Epidermal melanocyte (primary cell): ENCODE measurements at regions not wholly inside any gene's neighbourhood (a gene's known extent, or its start where the extent isn't known, plus 50 kb on each side); places are given as distances from the start of the nearest gene placed in this dataset.

ENCODE experiments used
- DNase-seq: peaks from one replicate; pipeline ENCODE4 v3.0.0; 2011; ENCODE audit warnings: low spot score; ENCODE audit not compliant: insufficient read length

DNA sequence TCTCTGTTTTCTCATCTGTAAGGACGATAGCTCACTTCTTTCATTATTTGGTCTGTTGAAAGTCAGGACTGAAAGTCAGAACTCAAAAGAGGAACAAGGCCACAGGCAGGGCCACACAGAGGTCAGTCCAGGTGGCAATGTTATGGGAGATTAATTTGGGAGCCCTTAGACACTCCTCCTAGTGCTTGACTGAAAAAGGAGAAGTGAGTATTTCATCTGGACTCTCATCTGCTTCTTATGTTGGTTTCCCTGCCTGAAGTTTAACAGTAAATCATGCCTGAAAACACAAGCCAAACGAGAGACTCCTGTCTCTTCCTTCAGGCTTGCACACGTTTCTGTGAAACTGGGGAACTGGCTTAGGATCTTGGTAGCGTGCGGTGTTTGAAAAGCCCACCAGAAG, 248.5 kb downstream of the BUB3 start:
- no peak for DNase-seq

- no peak for DNase-seq
These were observed 250.2 kb downstream of the BUB3 start for GRCh38 chr10:123404357-123404756.

DNA sequence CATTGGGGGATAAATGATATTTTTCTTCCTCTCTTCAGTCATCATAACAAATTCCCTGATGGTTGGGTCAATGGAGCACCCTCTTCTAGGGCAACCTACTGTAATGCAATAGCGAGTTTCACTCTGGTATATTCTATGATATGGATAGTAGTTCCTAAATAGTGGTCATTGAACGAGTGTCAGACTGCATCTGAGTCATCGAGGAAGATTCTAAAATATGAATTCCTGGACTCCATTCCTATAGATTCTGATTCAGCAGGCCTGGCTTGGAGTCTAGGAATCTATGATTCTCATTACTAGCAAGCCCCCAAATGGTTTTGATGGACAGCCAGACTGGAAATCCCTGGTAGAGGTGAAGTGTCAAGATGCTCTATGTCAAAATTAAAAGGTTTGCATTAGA, 254.5 kb downstream of the BUB3 start:
- DNase-seq: no peak

- DNase-seq: no peak
These were observed 255.2 kb downstream of the BUB3 start for GRCh38 chr10:123409426-123409825.

DNA sequence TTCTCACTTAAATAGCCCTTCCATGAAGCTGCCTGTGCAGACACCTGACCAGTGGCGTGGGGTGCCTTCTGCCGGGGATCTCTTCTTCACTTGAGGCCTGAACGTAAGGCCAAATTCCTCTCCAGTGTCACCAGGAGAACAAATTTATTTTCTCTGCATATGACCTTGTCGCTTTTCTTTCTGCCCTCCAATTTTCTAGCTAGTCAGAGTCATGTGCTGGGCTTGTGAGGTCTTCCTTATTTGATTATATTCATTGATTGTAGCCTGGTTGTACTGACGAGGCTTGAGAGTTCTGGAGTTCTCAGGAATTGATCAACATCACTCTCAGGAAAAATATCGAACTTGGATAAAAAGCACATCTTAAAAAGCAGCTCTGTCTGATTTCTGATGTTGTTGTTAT, 255.7 kb downstream of the BUB3 start:
- DNase-seq: no peak

- no peak for DNase-seq
These were observed 252.8 kb upstream of the GPR26 start for GRCh38 chr10:123413353-123413752.

GRCh38 chr10:123415523-123415922, 250.6 kb upstream of the GPR26 start:
- no peak for DNase-seq

DNA sequence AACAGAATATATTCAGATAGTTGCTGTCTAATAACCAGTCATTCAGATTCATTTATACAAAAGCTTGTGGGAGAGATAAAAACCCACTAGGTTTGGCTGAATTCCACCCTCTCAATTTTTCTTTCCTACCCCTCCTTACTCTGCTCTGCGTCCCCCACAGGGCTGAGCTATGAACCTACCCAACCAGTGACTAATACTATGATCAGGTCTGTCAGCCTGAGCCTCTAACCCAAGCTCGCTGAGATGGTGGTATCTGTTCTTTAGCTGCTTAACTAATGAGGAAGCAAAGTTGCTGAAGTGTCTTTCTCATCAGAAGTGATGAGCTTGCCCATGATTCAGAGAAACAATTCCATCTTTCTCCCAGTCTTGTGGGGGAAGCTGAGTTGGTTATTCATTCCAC, 248.7 kb upstream of the GPR26 start:
- DNase-seq: no peak

GRCh38 chr10:123421461-123421860, 244.7 kb upstream of the GPR26 start:
- no peak for DNase-seq

DNA sequence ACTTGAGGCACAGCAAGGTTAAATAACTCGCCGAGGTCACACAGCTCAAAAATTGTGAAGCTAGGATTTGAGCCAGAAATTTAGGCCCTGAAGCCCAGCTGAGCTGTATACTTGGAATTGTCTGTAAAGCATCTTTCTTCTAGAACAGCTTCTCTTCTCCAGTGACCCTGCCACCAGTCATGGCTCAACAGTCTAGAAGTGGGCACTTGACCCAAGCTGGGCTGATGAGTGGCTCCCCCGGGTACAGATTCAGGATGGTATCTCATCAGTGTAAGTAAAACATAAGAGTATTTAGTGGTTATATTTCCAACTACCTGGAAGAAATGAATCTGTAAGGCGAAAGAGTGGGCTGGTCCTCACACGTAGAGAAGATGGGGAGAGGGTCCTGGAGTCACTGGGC, 243.9 kb upstream of the GPR26 start:
- DNase-seq: no peak

DNA sequence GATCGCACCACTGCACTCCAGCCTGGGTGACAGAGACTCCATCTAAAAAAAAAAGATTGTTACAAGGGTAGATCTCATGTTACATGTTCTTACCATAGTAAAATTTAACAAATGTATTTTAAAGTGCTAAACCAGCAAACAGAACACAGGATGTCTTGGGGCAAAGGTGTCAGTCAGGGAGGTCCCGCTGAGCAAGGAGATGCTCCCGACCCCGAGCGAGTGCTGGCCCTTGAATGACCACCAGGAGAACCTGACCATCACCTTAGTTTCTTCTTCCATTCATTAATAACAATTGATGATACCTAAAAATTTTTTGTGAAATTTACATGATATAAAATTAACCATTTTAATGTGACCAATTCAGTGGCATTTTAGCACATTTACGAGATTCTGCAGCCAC, 241.6 kb upstream of the GPR26 start:
- DNase-seq: no peak

- no peak for DNase-seq
These were observed 240.5 kb upstream of the GPR26 start for GRCh38 chr10:123425680-123426079.

- no peak for DNase-seq
These were observed 238.9 kb upstream of the GPR26 start for GRCh38 chr10:123427165-123427786.

DNA sequence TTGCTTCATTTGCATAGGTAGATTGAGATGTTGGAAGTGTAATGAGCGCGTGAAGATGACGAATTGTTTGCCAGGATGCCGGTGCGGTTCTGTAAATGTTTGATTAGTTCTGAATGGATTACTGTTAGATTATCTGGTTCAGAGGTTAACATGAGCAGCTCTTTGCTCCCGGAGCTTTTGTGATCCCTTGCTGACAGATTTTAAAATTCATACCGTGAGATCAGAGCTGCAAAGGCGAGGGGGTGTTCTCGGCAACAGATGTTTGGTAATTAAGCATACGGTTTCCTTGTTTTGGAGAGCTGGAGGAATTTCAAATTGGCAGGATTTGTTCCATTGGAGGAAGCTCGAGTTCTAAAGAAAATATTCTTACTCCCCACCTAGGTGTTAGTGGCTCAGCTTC, 237.8 kb upstream of the GPR26 start:
- no peak for DNase-seq

DNA sequence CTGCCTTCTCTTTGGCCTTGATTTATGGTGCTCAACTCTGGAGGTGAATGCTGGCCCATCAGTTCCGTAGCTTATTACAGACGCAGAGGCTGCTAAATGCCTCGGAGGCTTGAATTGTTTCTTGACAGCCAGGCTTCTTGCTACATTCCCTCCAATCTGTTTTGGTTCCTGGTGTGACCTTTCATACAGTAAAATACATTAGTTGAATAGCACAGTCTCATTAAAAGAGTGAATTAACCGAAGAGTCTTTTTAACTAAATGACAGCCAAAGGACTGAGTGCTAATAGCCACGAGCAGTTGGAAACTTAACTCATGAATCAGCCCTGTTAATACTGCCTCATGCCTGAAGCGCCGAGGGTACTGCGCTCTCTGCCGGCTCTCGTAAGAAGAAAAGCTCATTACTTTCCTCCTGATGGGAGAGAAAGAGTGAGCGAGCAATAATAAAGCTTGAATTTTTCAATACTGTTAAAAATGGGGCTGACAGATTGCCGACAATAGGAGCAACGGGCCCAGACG, 236.4 kb upstream of the GPR26 start:
- no peak for DNase-seq

GRCh38 chr10:123433539-123433938, 232.6 kb upstream of the GPR26 start:
- no peak for DNase-seq

DNA sequence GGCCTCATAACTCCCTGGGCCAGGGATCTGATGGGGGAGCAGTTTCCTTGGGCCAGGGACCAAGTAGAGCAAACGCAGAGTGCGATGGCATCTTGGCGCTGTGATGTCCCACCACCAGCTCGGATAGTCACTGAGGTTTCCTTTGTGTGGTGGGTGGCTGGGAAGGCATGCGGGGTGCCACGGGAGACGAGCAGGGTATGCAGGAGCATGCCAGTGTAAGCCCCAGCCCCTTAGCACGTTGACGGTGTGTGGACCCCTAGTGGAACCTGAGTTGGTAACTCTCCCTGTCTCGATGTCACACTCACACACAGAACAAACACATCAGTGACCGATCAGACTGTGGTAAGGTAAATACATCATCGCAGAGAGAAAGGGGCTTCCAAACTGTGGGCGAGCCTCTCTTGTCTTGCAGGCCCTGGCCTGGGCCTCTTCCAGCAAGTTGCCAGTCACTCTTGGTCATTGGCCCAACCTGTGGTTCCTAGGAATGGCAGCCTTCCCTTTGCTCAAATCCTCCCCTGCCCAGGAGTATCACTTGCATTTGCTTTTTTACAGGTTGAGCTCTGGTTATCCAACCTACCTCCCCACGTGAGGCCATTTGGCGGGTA, 231.6 kb upstream of the GPR26 start:
- no peak for DNase-seq

GRCh38 chr10:123442901-123443300, 223.3 kb upstream of the GPR26 start:
- no peak for DNase-seq

DNA sequence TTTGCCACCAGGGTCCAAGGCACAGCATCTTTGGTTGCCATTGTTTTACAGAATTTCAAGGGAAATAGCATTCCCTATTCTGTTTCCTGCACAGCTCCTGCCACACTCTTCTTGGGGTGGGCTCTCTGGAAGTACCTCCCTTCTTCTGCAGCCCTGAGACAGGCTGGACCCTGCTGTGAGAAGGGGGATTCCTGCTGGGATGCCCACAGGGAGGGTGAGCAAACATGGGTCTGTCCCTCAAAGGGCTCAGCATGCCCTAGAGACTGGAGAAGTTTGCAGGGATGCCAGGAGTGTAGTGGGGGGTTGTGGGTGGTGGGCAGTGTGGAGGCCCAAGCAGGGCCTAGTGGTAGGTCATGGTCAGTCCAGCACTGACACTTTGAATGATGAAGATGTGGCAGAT, 222.2 kb upstream of the GPR26 start:
- DNase-seq: no peak

DNA sequence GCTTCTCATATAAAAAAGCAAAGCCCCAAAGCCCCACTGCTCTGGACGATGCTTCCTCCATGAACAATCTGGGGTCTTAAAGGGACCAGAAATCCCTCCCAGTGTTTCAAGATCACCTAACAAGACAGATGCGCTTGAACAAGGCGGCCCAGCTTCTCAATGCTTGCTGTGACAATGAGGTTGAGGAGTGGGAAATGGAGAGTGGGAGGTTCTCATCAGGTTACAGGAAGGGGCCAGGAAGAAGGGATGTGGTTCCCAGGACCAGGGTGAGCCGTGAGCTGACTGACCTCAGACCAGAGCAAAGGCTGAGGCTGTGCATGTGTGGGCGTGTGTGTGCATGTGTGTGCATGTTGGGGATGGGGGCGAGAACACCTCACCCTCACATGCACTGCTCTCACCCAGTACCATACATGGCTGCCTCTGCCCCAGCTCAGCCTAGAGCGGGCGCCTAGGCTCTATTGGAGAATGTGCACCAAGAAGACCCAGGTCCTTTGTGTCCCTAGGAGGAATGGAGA, 220.8 kb upstream of the GPR26 start:
- no peak for DNase-seq

- no peak for DNase-seq
These were observed 219.6 kb upstream of the GPR26 start for GRCh38 chr10:123446449-123447156.

- no peak for DNase-seq
These were observed 216.8 kb upstream of the GPR26 start for GRCh38 chr10:123449234-123449962.
